HepG2 (cell line): ENCODE measurements at regions not wholly inside any gene's neighbourhood (a gene's known extent, or its start where the extent isn't known, plus 50 kb on each side); places are given as distances from the start of the nearest gene placed in this dataset.

Experiments used
- ATAC-seq: fragments of 200-7000 bp; cut with Tn5 transposase; 3 replicates; pipeline ENCODE4 v1.9.1; 2020; ENCODE audit warnings: mild to moderate bottlenecking, moderate library complexity
- BruUV-seq: library from RNA; stranded (reverse); fragments of 400-500 nt; replicated peaks from 2 replicates; lab custom pipeline; 2021; lab: Mats Ljungman, UMichigan
- CTCF ChIA-PET: fragments of 300-600 bp; formaldehyde crosslinking; extraction: SDS; loops from one replicate; lab custom pipeline; 2021; ENCODE audit warnings: low total read pairs, inconsistent platforms, low intra/inter-chr PET ratio; lab: Yijun Ruan, JAX
- POLR2A ChIA-PET: fragments of 350-600 bp; sonication (Branson Sonifier 250); formaldehyde crosslinking; loops from one replicate; lab custom pipeline; 2020; ENCODE audit warnings: antibody characterized with exemption, inconsistent platforms; lab: Yijun Ruan, JAX
- DNase-seq: peaks from one replicate; pipeline ENCODE4 v3.0.0-alpha.2; 2015; ENCODE audit warnings: low spot score
- FAIRE-seq: peaks from 3 replicates; lab custom pipeline; 2011; peaks lifted over from hg19 to GRCh38; lab: Jason Lieb, UNC
- H2AFZ ChIP-seq: one replicate; pipeline ENCODE4 v1.6.1; 2011; ENCODE audit warnings: low read length, inconsistent platforms
- H3K27ac ChIP-seq: fragments of 300-600 bp; 3 replicates; pipeline ENCODE4 v1.8.0; 2011; ENCODE audit warnings: mixed run types, mild to moderate bottlenecking, mixed read lengths, low read length, inconsistent platforms; ENCODE audit not compliant: insufficient read depth; ENCODE audit errors: extremely low read length
- H3K27me3 ChIP-seq, 2 experiments: fragments of 200-600 bp in 1 of 2; 2 replicates in 1 of 2; 3 replicates in 1 of 2; pipeline versions ENCODE4 v1.6.0 to v1.8.0; 2011; ENCODE audit warnings: low read length in 2 of 2, mild to moderate bottlenecking in 2 of 2, moderate library complexity in 2 of 2, inconsistent platforms in 1 of 2; ENCODE audit not compliant: insufficient read depth in 2 of 2, control insufficient read depth in 1 of 2
- H3K36me3 ChIP-seq, 2 experiments: fragments of 200-600 bp in 1 of 2; replicated peaks in 1 of 2; 2 replicates in 1 of 2; 3 replicates in 1 of 2; pipeline versions ENCODE4 v1.5.1 to v1.8.0; 2011; ENCODE audit warnings: low read length in 2 of 2, inconsistent platforms in 1 of 2; ENCODE audit not compliant: insufficient read depth in 2 of 2, control insufficient read depth in 1 of 2
- H3K4me1 ChIP-seq: 2 replicates; pipeline ENCODE4 v1.5.1; 2012; ENCODE audit warnings: low read length, inconsistent platforms; ENCODE audit not compliant: insufficient read depth
- H3K4me2 ChIP-seq: 2 replicates; pipeline ENCODE4 v1.6.0; 2011; ENCODE audit warnings: low read depth, low read length, inconsistent platforms
- H3K4me3 ChIP-seq, 3 experiments: fragments of 200-600 bp in 1 of 3; sonication (generic), shearing (Covaris generic) in 1 of 3; replicated peaks in 1 of 3; 2 replicates each; pipeline ENCODE4 v1.5.1; 2011 to 2016; ENCODE audit warnings: low read length in 3 of 3, inconsistent platforms in 2 of 3, low read depth in 2 of 3, mild to moderate bottlenecking in 2 of 3, control low read depth in 1 of 3, mixed read lengths in 1 of 3; ENCODE audit not compliant: insufficient read depth in 1 of 3
- H3K79me2 ChIP-seq: one replicate; pipeline ENCODE4 v1.6.1; 2011; ENCODE audit warnings: low read length, inconsistent platforms; ENCODE audit not compliant: insufficient read depth
- H3K9ac ChIP-seq: 2 replicates; pipeline ENCODE4 v1.6.0; 2011; ENCODE audit warnings: mild to moderate bottlenecking, low read depth, low read length, inconsistent platforms; ENCODE audit not compliant: insufficient read depth
- H3K9me3 ChIP-seq: 2 replicates; pipeline ENCODE4 v1.5.1; 2012; ENCODE audit warnings: mild to moderate bottlenecking, low read length
- H4K20me1 ChIP-seq: 2 replicates; pipeline ENCODE4 v1.6.0; 2011; ENCODE audit warnings: inconsistent platforms, mild to moderate bottlenecking, low read length, moderate library complexity; ENCODE audit not compliant: insufficient read depth
- AHR ChIP-seq: IDR thresholded peaks from 2 replicates; pipeline ENCODE4 v1.6.1; 2018; ENCODE audit warnings: missing genetic modification reagents, missing compliant biosample characterization
- NR2C2 ChIP-seq: sonication (generic); formaldehyde crosslinking; IDR thresholded peaks from 2 replicates; pipeline ENCODE4 v1.4.0; 2020; ENCODE audit warnings: missing genetic modification reagents, mild to moderate bottlenecking, moderate library complexity, borderline replicate concordance
- NR2F1 ChIP-seq, 2 experiments: fragments of 450-650 bp in 1 of 2; formaldehyde crosslinking in 1 of 2; IDR thresholded peaks; 2 replicates each; pipeline versions ENCODE4 v1.5.0 to v1.6.1; 2016 to 2020; ENCODE audit warnings: mild to moderate bottlenecking in 1 of 2, missing compliant biosample characterization in 1 of 2, missing genetic modification reagents in 1 of 2, moderate library complexity in 1 of 2
- ZBTB7B ChIP-seq: sonication (generic); formaldehyde crosslinking; IDR thresholded peaks from 2 replicates; pipeline ENCODE4 v1.4.0; 2020; ENCODE audit warnings: missing genetic modification reagents
- ZFYVE20 ChIP-seq: sonication (generic); formaldehyde crosslinking; IDR thresholded peaks from 2 replicates; pipeline ENCODE4 v1.8.0; 2023; ENCODE audit warnings: low read depth, mild to moderate bottlenecking, moderate library complexity, missing genetic modification reagents, borderline replicate concordance
- ZNF501 ChIP-seq: sonication (generic); formaldehyde crosslinking; IDR thresholded peaks from 2 replicates; pipeline ENCODE4 v1.5.1; 2020; ENCODE audit warnings: mild to moderate bottlenecking, moderate library complexity, missing genetic modification reagents
- ZNF530 ChIP-seq: sonication (generic); formaldehyde crosslinking; IDR thresholded peaks from 2 replicates; pipeline ENCODE4 v1.5.0; 2020; ENCODE audit warnings: low read depth, mild to moderate bottlenecking, missing genetic modification reagents
- in situ Hi-C: cut with HindIII; loops from 2 replicates; pipeline ENCODE4 v1.10.0; 2017; ENCODE audit warnings: low pct_unique_long_range_greater_than_20kb; ENCODE audit not compliant: extremely low pct_ligation_motif_present
- intact Hi-C: fragments of 100-400 bp; cut with micrococcal nuclease; formaldehyde crosslinking; loops from one replicate; pipeline ENCODE4 v1.10.0; 2022; ENCODE audit not compliant: unreplicated experiment
- TF ChIP-seq, protein P1 (sequence below): sonication (generic); formaldehyde crosslinking; IDR thresholded peaks from 2 replicates; pipeline ENCODE4 v1.8.1; 2023; ENCODE audit warnings: missing genetic modification reagents, mild to moderate bottlenecking, borderline replicate concordance
- TF ChIP-seq, protein P2 (sequence below): sonication (generic); formaldehyde crosslinking; IDR thresholded peaks from 2 replicates; pipeline ENCODE4 v1.5.0; 2020; ENCODE audit warnings: mild to moderate bottlenecking, missing genetic modification reagents
- TF ChIP-seq, protein P3 (sequence below): sonication (generic); formaldehyde crosslinking; conservative IDR thresholded peaks from 2 replicates; pipeline ENCODE4 v1.8.0; 2022; ENCODE audit warnings: low read depth, missing genetic modification reagents

DNA sequence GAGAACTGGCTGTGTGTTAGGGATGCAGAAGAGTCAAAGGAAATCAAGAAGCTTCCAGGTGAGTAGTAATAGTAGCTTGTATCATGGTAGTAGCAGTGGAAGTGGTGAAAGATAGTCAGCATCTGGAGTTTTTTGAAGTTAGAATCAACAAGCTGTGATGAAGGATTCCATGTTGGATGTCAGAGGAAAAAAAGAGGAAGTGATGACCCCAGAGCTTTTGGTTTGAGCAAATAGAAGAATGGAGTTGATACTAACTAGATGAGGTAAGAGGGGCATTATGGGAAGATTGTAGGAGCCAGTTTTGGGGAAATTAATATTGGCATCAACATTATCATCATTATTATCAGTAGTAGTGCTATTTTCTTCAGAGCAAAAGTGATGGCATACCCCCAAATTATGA is 542.2 kb downstream of the XIRP2 start:
- DNase-seq, result no peak
- no peak for ATAC-seq
- no peak overlapping the region for H3K9ac ChIP-seq
- CTCF ChIA-PET, result no interaction called here
- POLR2A ChIA-PET, result no interaction called here
- no TSS peak for BruUV-seq
- in situ Hi-C loops, result no loop called here
- no peak overlapping the region for H3K4me3 ChIP-seq
- H4K20me1 ChIP-seq, result no peaks in the 10 kb centered on the region
- TF ChIP-seq, protein P1, sequence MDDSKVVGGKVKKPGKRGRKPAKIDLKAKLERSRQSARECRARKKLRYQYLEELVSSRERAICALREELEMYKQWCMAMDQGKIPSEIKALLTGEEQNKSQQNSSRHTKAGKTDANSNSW (CRISPR knock-in tag), result no peak
- TF ChIP-seq ZNF530 (CRISPR knock-in tag), result no peak
- TF ChIP-seq, protein P2, sequence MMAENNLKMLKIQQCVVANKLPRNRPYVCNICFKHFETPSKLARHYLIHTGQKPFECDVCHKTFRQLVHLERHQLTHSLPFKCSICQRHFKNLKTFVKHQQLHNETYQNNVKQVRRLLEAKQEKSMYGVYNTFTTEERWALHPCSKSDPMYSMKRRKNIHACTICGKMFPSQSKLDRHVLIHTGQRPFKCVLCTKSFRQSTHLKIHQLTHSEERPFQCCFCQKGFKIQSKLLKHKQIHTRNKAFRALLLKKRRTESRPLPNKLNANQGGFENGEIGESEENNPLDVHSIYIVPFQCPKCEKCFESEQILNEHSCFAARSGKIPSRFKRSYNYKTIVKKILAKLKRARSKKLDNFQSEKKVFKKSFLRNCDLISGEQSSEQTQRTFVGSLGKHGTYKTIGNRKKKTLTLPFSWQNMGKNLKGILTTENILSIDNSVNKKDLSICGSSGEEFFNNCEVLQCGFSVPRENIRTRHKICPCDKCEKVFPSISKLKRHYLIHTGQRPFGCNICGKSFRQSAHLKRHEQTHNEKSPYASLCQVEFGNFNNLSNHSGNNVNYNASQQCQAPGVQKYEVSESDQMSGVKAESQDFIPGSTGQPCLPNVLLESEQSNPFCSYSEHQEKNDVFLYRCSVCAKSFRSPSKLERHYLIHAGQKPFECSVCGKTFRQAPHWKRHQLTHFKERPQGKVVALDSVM (CRISPR knock-in tag), result no peak
- no peak for TF ChIP-seq AHR (CRISPR knock-in tag)
- TF ChIP-seq ZFYVE20 (CRISPR knock-in tag), result no peak
- TF ChIP-seq ZNF501 (CRISPR knock-in tag), result no peak
- TF ChIP-seq NR2C2 (CRISPR knock-in tag), result no peak
- TF ChIP-seq ZBTB7B (CRISPR knock-in tag), result no peak
- TF ChIP-seq, protein P3, sequence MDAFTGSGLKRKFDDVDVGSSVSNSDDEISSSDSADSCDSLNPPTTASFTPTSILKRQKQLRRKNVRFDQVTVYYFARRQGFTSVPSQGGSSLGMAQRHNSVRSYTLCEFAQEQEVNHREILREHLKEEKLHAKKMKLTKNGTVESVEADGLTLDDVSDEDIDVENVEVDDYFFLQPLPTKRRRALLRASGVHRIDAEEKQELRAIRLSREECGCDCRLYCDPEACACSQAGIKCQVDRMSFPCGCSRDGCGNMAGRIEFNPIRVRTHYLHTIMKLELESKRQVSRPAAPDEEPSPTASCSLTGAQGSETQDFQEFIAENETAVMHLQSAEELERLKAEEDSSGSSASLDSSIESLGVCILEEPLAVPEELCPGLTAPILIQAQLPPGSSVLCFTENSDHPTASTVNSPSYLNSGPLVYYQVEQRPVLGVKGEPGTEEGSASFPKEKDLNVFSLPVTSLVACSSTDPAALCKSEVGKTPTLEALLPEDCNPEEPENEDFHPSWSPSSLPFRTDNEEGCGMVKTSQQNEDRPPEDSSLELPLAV (CRISPR knock-in tag), result no peak
- no peak for TF ChIP-seq NR2F1 (CRISPR knock-in tag; IDR thresholded peaks at IDR 0.05)
- no peaks in the 10 kb centered on the region for H3K27me3 ChIP-seq
- no peak for FAIRE-seq
- H3K4me2 ChIP-seq, result no peak overlapping the region
- intact Hi-C loops, result no loop called here
- no peaks in the 10 kb centered on the region for H3K36me3 ChIP-seq
- H2AFZ ChIP-seq, result no peak overlapping the region
- H3K9me3 ChIP-seq, result no peaks in the 10 kb centered on the region
- H3K79me2 ChIP-seq, result no peaks in the 10 kb centered on the region
- H3K4me1 ChIP-seq, result no peaks in the 10 kb centered on the region
- no peak overlapping the region for H3K27ac ChIP-seq
